Skeletal muscle satellite cell (primary cell): ENCODE measurements at regions not wholly inside any gene's neighbourhood (a gene's known extent, or its start where the extent isn't known, plus 50 kb on each side); places are given as distances from the start of the nearest gene placed in this dataset.

Source experiments
- H3K27me3 ChIP-seq: 2 replicates; pipeline ENCODE4 v1.7.0; 2013; ENCODE audit warnings: low read length; ENCODE audit not compliant: control insufficient read depth, insufficient read depth
- H3K36me3 ChIP-seq: 2 replicates; pipeline ENCODE4 v1.7.0; 2013; ENCODE audit warnings: mild to moderate bottlenecking, control low read depth, low read length; ENCODE audit not compliant: insufficient read depth
- H3K4me1 ChIP-seq: 2 replicates; pipeline ENCODE4 v1.7.0; 2013; ENCODE audit warnings: low read length; ENCODE audit not compliant: control insufficient read depth, insufficient read depth
- H3K4me2 ChIP-seq: 2 replicates; pipeline ENCODE4 v1.7.0; 2013; ENCODE audit warnings: mild to moderate bottlenecking, low read length
- H3K4me3 ChIP-seq: 2 replicates; pipeline ENCODE4 v1.7.0; 2013; ENCODE audit warnings: low read length
- H3K9ac ChIP-seq: 2 replicates; pipeline ENCODE4 v1.7.0; 2013; ENCODE audit warnings: mild to moderate bottlenecking, low read depth, low read length, moderate library complexity
- H3K9me3 ChIP-seq: replicated peaks from 2 replicates; pipeline ENCODE4 v1.7.0; 2013; ENCODE audit warnings: mild to moderate bottlenecking, control low read depth, low read length

DNA sequence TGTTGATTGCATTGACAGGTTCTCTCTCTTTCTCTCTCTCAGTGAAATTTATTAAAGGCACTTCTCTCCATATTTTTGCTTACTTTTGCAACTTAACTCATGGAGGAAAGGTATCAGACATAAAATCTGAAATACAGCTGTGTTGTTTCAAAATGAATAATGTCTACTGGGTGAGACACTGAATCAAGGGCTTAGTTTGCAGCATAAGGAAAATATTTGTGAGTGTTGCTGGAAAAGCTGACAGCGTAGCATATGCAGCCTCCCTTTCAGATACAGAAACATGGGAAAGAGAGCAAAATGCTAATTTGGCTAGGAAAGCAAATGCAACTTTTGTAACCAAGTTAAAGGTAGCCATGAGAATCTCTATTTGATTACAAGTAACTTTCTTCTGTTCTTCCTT, 81.5 kb upstream of the COL3A1 start:
- Histone ChIP-seq H3K9me3 (no peaks in the 10 kb centered on the region), H3K4me1 (peaks cover 8% of the 10 kb centered on the region), H3K36me3 (no peaks in the 10 kb centered on the region), H3K27me3 (no peaks in the 10 kb centered on the region), H3K4me3 (no peak overlapping the region), H3K4me2 (no peak overlapping the region), H3K9ac (no peak overlapping the region)

DNA sequence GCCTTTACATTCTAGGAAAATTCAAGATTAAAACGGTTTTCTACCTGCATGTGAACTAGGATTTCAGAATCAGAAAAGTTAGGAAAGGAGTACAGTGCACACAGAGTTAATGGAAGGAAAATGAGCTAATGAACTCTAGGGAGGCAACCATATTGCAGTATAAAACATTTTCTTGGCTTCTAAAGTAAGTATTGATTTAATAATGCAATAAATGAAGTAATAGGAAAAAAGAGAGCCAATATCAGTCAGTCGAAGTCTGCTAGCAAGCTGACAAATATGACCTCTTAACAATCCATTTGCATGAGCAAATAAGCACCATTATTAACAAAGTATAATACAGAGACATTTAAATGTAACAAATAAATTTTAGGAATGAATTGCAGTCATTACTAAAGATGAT, 80.2 kb upstream of the COL3A1 start:
- no peak overlapping the region for H3K4me3 ChIP-seq
- H3K9me3 ChIP-seq: no peaks in the 10 kb centered on the region
- H3K27me3 ChIP-seq: no peaks in the 10 kb centered on the region
- no peak overlapping the region for H3K9ac ChIP-seq
- H3K4me2 ChIP-seq: no peak overlapping the region
- no peaks in the 10 kb centered on the region for H3K36me3 ChIP-seq
- H3K4me1 ChIP-seq: peaks cover 20% of the 10 kb centered on the region

- Histone ChIP-seq H3K4me2 (no peak overlapping the region), H3K9ac (no peak overlapping the region), H3K4me3 (no peak overlapping the region), H3K27me3 (no peaks in the 10 kb centered on the region), H3K9me3 (no peaks in the 10 kb centered on the region), H3K4me1 (peaks cover 20% of the 10 kb centered on the region), H3K36me3 (no peaks in the 10 kb centered on the region)
Measured at GRCh38 chr2:188894979-188895378, 79.2 kb upstream of the COL3A1 start.

DNA sequence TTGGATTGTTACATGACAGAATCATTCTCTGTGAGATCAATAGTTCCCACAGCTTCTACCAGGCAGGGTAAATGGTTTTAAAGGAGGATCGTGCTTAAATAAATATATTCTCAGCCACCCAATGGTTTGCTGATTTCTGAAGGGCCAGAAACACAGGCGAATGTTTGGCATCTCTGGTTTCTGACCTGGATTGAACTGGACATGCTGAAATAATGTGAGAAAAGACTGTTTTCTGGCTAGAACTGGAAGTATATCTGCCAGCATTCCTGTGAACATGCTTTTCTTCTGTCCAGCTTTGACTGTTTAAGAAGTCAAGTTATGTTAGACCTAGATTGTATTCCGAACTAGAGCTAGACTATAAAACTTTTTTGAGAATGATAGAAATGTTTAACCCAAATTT, 77.1 kb upstream of the COL3A1 start:
- no peak overlapping the region for H3K4me3 ChIP-seq
- peaks cover 20% of the 10 kb centered on the region for H3K4me1 ChIP-seq
- no peaks in the 10 kb centered on the region for H3K27me3 ChIP-seq
- H3K9me3 ChIP-seq: no peaks in the 10 kb centered on the region
- no peak overlapping the region for H3K9ac ChIP-seq
- H3K4me2 ChIP-seq: peak overlapping the region; percentile 55
- H3K36me3 ChIP-seq: no peaks in the 10 kb centered on the region

DNA sequence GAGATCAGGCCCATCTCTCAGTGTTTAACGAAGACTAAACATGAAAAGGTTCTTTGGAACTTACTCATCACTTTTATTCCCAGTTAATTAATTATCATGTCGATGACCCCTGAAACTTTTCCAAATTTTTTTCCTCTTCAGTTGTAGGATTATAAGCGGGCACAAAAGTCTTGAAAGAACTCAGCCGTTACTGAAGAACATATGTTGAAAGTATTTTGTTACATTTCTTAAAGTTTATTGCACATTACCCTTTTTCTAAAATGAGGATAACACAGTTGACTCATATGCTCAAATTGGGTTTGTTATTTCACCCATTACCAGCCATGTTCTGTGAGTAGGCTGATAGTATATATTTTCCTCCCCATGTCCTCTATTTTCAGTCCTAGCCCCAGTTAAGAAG, 75.9 kb upstream of the COL3A1 start:
- H3K4me1 ChIP-seq: peaks cover 27% of the 10 kb centered on the region
- no peaks in the 10 kb centered on the region for H3K9me3 ChIP-seq
- H3K27me3 ChIP-seq: no peaks in the 10 kb centered on the region
- peak overlapping the region; percentile 45 for H3K4me2 ChIP-seq
- no peak overlapping the region for H3K9ac ChIP-seq
- no peaks in the 10 kb centered on the region for H3K36me3 ChIP-seq
- no peak overlapping the region for H3K4me3 ChIP-seq

DNA sequence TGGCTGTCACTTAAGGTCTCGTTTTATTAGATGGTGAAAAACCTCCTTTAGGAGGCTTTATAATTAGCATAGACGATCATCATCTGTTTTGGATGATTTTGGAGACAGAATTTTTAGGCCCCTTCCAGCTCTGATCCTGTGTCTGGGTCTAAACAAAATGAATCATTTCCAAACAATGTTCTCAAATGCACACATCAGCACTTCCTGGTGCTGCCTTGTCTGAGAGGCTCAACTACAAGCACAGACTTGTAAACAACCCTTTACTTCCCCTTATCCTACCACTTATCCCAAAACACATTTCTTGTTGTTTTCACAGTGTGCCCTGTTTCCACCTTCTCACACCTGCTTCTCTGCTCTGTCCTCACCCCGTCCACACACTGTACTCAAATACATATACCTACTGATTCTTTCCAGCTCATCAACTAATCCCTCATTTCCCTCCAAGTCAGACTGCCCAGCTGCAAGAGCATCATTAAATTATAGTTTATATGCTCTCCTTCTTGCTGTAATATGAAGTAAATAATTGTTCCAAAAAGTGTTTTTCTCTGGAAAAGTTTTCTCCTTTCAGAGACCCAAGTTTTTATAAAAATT, 71.2 kb upstream of the COL3A1 start:
- peaks cover 15% of the 10 kb centered on the region for H3K4me1 ChIP-seq
- H3K9ac ChIP-seq: no peak overlapping the region
- no peak overlapping the region for H3K4me3 ChIP-seq

GRCh38 chr2:188903740-188904139, 70.4 kb upstream of the COL3A1 start:
- Histone ChIP-seq H3K4me2 (no peak overlapping the region), H3K4me3 (no peak overlapping the region), H3K27me3 (no peaks in the 10 kb centered on the region), H3K4me1 (peaks cover 8% of the 10 kb centered on the region), H3K9me3 (no peaks in the 10 kb centered on the region), H3K9ac (no peak overlapping the region), H3K36me3 (no peaks in the 10 kb centered on the region)

More for the DNA sequence above, 71.2 kb upstream of the COL3A1 start:
- Histone ChIP-seq H3K27me3 (no peaks in the 10 kb centered on the region), H3K9me3 (no peaks in the 10 kb centered on the region), H3K36me3 (no peaks in the 10 kb centered on the region), H3K4me2 (peak overlapping the region; percentile 60)

DNA sequence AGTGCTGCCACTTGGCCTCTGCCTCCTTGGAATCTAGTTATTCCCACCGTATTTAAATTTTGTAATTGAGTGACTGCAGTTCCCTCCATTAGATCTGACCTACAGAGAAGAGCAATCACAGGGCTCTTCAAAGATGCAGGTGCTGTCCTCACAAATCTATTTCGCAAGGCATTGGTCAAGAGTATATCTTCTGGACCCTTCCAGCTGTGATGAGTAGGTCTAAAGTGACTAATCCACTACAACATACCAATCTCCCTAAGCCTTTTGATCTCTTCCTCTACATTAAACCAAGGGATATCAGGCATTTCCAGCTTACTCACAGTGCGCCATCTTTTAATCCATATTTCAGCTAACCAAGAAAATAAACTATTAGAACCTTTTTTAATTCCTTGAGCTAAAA, 65.1 kb upstream of the COL3A1 start:
- Histone ChIP-seq H3K27me3 (no peaks in the 10 kb centered on the region), H3K36me3 (no peaks in the 10 kb centered on the region), H3K9me3 (no peaks in the 10 kb centered on the region), H3K4me2 (no peak overlapping the region), H3K9ac (no peak overlapping the region), H3K4me3 (no peak overlapping the region), H3K4me1 (no peaks in the 10 kb centered on the region)

- no peak overlapping the region for H3K4me2 ChIP-seq
- H3K9me3 ChIP-seq: no peaks in the 10 kb centered on the region
- no peaks in the 10 kb centered on the region for H3K4me1 ChIP-seq
- no peaks in the 10 kb centered on the region for H3K27me3 ChIP-seq
- H3K36me3 ChIP-seq: no peaks in the 10 kb centered on the region
- no peak overlapping the region for H3K4me3 ChIP-seq
- no peak overlapping the region for H3K9ac ChIP-seq
Measured at GRCh38 chr2:188916736-188917135, 57.4 kb upstream of the COL3A1 start.

DNA sequence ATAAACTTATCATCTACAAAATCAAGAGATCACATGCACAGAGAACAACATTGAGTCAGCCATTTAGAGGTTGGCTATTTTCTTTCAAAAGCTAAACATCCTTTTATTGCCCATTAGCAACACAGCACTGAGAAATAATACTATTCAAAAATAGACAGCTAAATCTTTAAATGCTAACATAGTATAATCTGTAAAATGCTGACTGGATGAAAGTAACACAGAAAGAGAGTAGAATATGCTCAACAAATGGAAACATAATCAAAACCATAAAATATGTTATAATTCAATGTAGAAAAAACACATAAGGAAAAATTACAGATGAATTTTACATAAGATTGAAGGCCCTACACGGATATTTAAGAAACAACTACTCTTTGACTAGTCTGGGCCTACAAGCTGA, 56.5 kb upstream of the COL3A1 start:
- Histone ChIP-seq H3K4me1 (no peaks in the 10 kb centered on the region), H3K9me3 (no peaks in the 10 kb centered on the region), H3K4me3 (no peak overlapping the region), H3K36me3 (no peaks in the 10 kb centered on the region), H3K9ac (no peak overlapping the region), H3K27me3 (no peaks in the 10 kb centered on the region), H3K4me2 (no peak overlapping the region)

- no peak overlapping the region for H3K4me3 ChIP-seq
- no peaks in the 10 kb centered on the region for H3K9me3 ChIP-seq
- H3K36me3 ChIP-seq: no peaks in the 10 kb centered on the region
- H3K27me3 ChIP-seq: no peaks in the 10 kb centered on the region
- no peaks in the 10 kb centered on the region for H3K4me1 ChIP-seq
- H3K4me2 ChIP-seq: no peak overlapping the region
- no peak overlapping the region for H3K9ac ChIP-seq
Measured at GRCh38 chr2:188919824-188920223, 54.3 kb upstream of the COL3A1 start.

DNA sequence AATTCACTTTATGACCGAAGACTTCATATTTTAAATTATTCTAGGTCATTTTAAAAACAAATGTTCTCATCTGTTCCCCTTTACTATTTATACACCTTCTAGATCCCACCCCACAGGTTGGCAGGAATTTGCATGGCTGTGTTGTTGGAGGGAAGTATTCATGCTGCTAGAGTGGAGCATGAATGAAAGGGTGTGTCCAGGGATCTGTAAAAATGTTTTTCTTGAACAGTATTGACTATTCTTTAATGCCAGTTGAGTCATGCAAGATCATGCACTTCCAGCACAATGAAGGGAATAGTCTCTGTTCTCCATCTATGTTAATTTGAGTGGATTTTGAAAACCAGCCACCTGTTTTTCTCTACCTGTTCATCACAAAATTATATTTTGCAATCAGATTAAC, 52.0 kb upstream of the COL3A1 start:
- Histone ChIP-seq H3K9me3 (no peaks in the 10 kb centered on the region), H3K4me2 (no peak overlapping the region), H3K9ac (no peak overlapping the region), H3K27me3 (no peaks in the 10 kb centered on the region), H3K4me1 (no peaks in the 10 kb centered on the region), H3K36me3 (no peaks in the 10 kb centered on the region), H3K4me3 (no peak overlapping the region)
